GM12878 (cell line): ENCODE measurements at regions not wholly inside any gene's neighbourhood (a gene's known extent, or its start where the extent isn't known, plus 50 kb on each side); places are given as distances from the start of the nearest gene placed in this dataset.
"Not testable (repeated sequence)": the region's sequence is repeated elsewhere in the genome, so short reads cannot be mapped to it uniquely, and the experiment has no call there.

Experiments used
- BCL3 ChIP-seq: IDR thresholded peaks from 2 replicates; pipeline ENCODE4 v1.6.1; 2011; ENCODE audit warnings: borderline replicate concordance, low read depth, mild to moderate bottlenecking, moderate library complexity, low read length; ENCODE audit not compliant: insufficient read depth, poor library complexity, severe bottlenecking
- CEBPB ChIP-seq, 2 experiments: fragments of 150-350 bp in 1 of 2; IDR thresholded peaks; 2 replicates each; pipeline ENCODE4 v1.6.1; 2012 to 2014; ENCODE audit warnings: low read depth in 2 of 2, low read length in 2 of 2, borderline replicate concordance in 1 of 2, inconsistent platforms in 1 of 2
- IKZF2 ChIP-seq, 2 experiments: fragments of 450-650 bp; IDR thresholded peaks; 2 replicates each; pipeline ENCODE4 v1.6.1; 2017; ENCODE audit warnings: mild to moderate bottlenecking in 2 of 2, moderate library complexity in 2 of 2
- KDM1A ChIP-seq: fragments of 200-600 bp; sonication (generic); IDR thresholded peaks from 2 replicates; pipeline ENCODE4 v1.6.1; 2016; ENCODE audit warnings: borderline replicate concordance
- NFIC ChIP-seq: IDR thresholded peaks from 2 replicates; pipeline ENCODE4 v1.6.1; 2012; ENCODE audit warnings: low read depth, mild to moderate bottlenecking, inconsistent platforms, low read length, moderate library complexity
- POLR2AphosphoS2 ChIP-seq: IDR thresholded peaks from 2 replicates; pipeline ENCODE4 v1.6.1; 2011; ENCODE audit warnings: low read depth, mild to moderate bottlenecking, low read length, improper control_type of control experiment, moderate library complexity
- RAD21 ChIP-seq: IDR thresholded peaks from 2 replicates; pipeline ENCODE4 v1.6.1; 2011; ENCODE audit warnings: mild to moderate bottlenecking, low read depth, low read length, moderate library complexity; ENCODE audit not compliant: insufficient read depth
- RCOR1 ChIP-seq: conservative IDR thresholded peaks from 2 replicates; pipeline ENCODE4 v1.6.1; 2012; ENCODE audit warnings: low read depth, low read length, improper control_type of control experiment
- USF1 ChIP-seq: IDR thresholded peaks from 2 replicates; pipeline ENCODE4 v1.6.1; 2011; ENCODE audit warnings: borderline replicate concordance, low read depth, mild to moderate bottlenecking, moderate library complexity, mixed read lengths, low read length; ENCODE audit not compliant: insufficient read depth; ENCODE audit errors: extremely low read length
- ZBTB33 ChIP-seq: fragments of 450-650 bp; IDR thresholded peaks from 2 replicates; pipeline ENCODE4 v1.6.1; 2017; ENCODE audit warnings: mild to moderate bottlenecking
- ZNF207 ChIP-seq: fragments of 450-650 bp; IDR thresholded peaks from 2 replicates; pipeline ENCODE4 v1.6.1; 2014; ENCODE audit warnings: antibody characterized with exemption, mild to moderate bottlenecking, borderline replicate concordance
- TF ChIP-seq, protein P1 (sequence below), 3 experiments: IDR thresholded peaks in 2 of 3; conservative IDR thresholded peaks in 1 of 3; 2 replicates each; pipeline ENCODE4 v1.5.1; 2011; ENCODE audit warnings: low read depth in 3 of 3, low read length in 3 of 3, mild to moderate bottlenecking in 3 of 3, control low read depth in 2 of 3, moderate library complexity in 2 of 3, inconsistent platforms in 1 of 3, mixed read lengths in 1 of 3; ENCODE audit not compliant: control insufficient read depth in 2 of 3, insufficient read depth in 1 of 3; ENCODE audit errors: extremely low read depth in 1 of 3

GRCh38 chr11:87559852-87560251 lies 522.1 kb downstream of the TMEM135 start:
- TF ChIP-seq RAD21; IKZF2 (IDR thresholded peaks at IDR 0.05); ZBTB33; RCOR1; CEBPB (IDR thresholded peaks at IDR 0.05; ENCODE audit: borderline replicate concordance in 1 of 2, low read depth in 2 of 2, low read length in 2 of 2); ZNF207; KDM1A; POLR2AphosphoS2; NFIC; USF1; BCL3: not testable (repeated sequence)
- TF ChIP-seq, protein P1, sequence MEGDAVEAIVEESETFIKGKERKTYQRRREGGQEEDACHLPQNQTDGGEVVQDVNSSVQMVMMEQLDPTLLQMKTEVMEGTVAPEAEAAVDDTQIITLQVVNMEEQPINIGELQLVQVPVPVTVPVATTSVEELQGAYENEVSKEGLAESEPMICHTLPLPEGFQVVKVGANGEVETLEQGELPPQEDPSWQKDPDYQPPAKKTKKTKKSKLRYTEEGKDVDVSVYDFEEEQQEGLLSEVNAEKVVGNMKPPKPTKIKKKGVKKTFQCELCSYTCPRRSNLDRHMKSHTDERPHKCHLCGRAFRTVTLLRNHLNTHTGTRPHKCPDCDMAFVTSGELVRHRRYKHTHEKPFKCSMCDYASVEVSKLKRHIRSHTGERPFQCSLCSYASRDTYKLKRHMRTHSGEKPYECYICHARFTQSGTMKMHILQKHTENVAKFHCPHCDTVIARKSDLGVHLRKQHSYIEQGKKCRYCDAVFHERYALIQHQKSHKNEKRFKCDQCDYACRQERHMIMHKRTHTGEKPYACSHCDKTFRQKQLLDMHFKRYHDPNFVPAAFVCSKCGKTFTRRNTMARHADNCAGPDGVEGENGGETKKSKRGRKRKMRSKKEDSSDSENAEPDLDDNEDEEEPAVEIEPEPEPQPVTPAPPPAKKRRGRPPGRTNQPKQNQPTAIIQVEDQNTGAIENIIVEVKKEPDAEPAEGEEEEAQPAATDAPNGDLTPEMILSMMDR (IDR thresholded peaks at IDR 0.05 in 2 of 3, conservative IDR thresholded peaks at IDR 0.05 in 1 of 3; ENCODE audit: control insufficient read depth in 2 of 3, extremely low read depth in 1 of 3, insufficient read depth in 1 of 3, low read depth in 3 of 3, low read length in 3 of 3): not testable (repeated sequence)
